Type B pancreatic cell (in vitro differentiated cells): ENCODE measurements at regions not wholly inside any gene's neighbourhood (a gene's known extent, or its start where the extent isn't known, plus 50 kb on each side); places are given as distances from the start of the nearest gene placed in this dataset.

Experiments used
- DNase-seq: peaks from one replicate; pipeline ENCODE4 v3.0.0; 2021; ENCODE audit warnings: mixed read lengths; ENCODE audit not compliant: unreplicated experiment; ENCODE audit errors: extremely low spot score
- H3K27ac Mint-ChIP-seq: 2 replicates; pipeline ENCODE4 v1.8.0; 2021; ENCODE audit warnings: mild to moderate bottlenecking, mixed read lengths
- H3K27me3 Mint-ChIP-seq: 2 replicates; pipeline ENCODE4 v1.8.0; 2021; ENCODE audit warnings: mixed read lengths
- H3K36me3 Mint-ChIP-seq: 2 replicates; pipeline ENCODE4 v1.8.0; 2021; ENCODE audit warnings: mixed read lengths
- H3K4me1 Mint-ChIP-seq: one replicate; pipeline ENCODE4 v1.8.0; 2021; ENCODE audit warnings: mixed read lengths; ENCODE audit not compliant: unreplicated experiment
- H3K4me3 Mint-ChIP-seq: 2 replicates; pipeline ENCODE4 v1.8.0; 2021; ENCODE audit warnings: mild to moderate bottlenecking, mixed read lengths
- H3K9me3 Mint-ChIP-seq: 2 replicates; pipeline ENCODE4 v1.8.0; 2021; ENCODE audit warnings: mixed read lengths
- TF ChIP-seq, protein P1 (sequence below): fragments of 200-600 bp; sonication (generic); conservative IDR thresholded peaks from 2 replicates; pipeline ENCODE4 v1.5.0; 2021; ENCODE audit warnings: antibody characterized with exemption, mild to moderate bottlenecking

DNA sequence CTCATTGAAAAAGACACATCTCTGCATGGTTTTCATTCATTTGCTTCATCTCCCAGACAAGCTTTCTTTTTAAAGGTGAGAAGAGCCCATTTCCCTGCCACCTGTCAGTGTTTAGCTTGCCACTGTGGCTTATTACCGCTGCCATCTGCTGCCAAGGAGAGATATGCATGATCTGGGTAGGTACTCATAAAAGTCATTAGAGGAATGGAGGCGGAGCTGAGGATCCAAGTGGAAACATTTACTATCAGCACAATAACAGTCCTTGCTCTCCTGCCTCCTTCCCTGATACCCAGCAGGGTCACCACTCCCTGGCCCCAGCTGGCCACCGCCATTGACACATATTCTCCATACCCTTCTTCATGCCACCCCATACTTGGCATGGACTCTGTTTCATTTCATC is 390.4 kb downstream of the TSN start:
- Mint-ChIP-seq H3K36me3 (no peaks in the 10 kb centered on the region), H3K4me3 (no peak overlapping the region), H3K27me3 (peaks cover 2% of the 10 kb centered on the region), H3K9me3 (no peaks in the 10 kb centered on the region), H3K4me1 (peaks cover 1% of the 10 kb centered on the region), H3K27ac (no peak overlapping the region)
- no peak for DNase-seq
- TF ChIP-seq, protein P1, sequence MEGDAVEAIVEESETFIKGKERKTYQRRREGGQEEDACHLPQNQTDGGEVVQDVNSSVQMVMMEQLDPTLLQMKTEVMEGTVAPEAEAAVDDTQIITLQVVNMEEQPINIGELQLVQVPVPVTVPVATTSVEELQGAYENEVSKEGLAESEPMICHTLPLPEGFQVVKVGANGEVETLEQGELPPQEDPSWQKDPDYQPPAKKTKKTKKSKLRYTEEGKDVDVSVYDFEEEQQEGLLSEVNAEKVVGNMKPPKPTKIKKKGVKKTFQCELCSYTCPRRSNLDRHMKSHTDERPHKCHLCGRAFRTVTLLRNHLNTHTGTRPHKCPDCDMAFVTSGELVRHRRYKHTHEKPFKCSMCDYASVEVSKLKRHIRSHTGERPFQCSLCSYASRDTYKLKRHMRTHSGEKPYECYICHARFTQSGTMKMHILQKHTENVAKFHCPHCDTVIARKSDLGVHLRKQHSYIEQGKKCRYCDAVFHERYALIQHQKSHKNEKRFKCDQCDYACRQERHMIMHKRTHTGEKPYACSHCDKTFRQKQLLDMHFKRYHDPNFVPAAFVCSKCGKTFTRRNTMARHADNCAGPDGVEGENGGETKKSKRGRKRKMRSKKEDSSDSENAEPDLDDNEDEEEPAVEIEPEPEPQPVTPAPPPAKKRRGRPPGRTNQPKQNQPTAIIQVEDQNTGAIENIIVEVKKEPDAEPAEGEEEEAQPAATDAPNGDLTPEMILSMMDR, result no peak

DNA sequence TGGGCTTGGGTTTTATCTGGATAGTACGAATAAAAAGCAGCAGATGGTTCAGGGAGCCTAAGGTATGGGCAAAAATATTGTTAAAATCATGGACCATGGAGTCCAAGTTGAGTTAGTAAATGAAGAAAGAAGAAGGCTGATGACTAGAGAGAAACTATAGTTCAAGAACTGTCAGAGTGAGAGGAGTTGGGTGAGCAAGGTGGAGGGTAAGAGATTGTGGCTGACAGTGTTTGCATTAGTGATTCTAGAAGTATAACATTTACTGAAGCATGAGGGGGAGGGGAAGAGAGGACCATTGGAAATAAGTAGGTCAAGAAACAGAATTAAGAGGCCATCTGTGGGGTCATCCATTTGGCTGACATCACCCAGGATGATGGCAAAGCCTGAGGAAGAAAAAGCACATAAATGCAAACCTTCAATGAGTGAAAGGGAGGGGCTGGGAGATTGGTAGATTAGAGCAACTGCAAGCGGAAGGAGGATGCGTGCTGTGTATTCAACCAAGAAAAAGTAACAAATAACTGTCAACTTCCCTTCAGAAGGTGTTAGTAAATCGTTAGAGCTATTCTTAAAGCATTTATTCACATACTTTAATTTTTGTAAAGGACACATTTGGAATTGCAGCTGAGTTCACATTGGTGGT is 392.8 kb downstream of the TSN start:
- TF ChIP-seq, protein P1, result no peak
- peaks cover 3% of the 10 kb centered on the region for H3K4me1 Mint-ChIP-seq
- H3K36me3 Mint-ChIP-seq, result no peaks in the 10 kb centered on the region
- no peak overlapping the region for H3K4me3 Mint-ChIP-seq
- no peaks in the 10 kb centered on the region for H3K9me3 Mint-ChIP-seq
- H3K27ac Mint-ChIP-seq, result no peak overlapping the region
- H3K27me3 Mint-ChIP-seq, result peaks cover 5% of the 10 kb centered on the region
- no peak for DNase-seq

DNA sequence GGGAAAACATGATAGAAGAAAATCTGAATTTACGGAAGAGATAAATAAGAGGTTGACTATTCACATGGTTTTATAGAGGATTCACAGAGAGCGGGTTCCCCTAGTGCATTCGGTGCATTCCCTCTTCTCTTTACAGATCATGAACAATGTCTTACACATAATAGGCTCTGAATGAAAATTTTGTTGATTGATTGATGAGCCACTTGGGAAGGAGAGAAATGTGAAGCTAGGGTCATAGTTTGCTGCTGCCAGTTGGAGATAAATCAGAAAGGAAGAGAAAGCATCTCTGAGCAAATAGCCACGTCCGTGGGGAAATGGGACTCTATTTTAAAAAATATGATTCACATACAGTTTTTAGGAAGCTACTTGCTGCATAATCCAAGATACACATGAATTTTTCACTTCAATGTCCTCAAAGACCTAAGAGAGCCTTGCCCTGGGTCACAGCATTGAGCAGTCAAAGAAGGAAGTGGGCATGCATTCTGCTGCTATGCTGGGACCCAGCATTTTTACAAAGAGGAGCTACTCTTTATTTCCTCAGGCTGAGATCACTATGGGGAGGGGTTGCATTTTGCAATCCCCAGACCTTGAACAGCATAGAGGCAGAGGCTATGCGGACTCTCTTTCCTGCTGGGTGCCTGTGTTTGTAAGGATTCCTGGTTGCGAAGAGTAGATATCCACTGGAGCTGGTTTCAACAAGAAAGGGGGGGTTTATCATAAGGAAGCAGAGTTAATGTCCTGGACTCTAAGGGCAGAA is 395.3 kb downstream of the TSN start:
- Mint-ChIP-seq H3K27me3 (peaks cover 5% of the 10 kb centered on the region), H3K36me3 (no peaks in the 10 kb centered on the region), H3K4me3 (no peak overlapping the region), H3K4me1 (peaks cover 4% of the 10 kb centered on the region), H3K9me3 (no peaks in the 10 kb centered on the region), H3K27ac (no peak overlapping the region)
- peak; percentile 1 for DNase-seq
- TF ChIP-seq, protein P1, result no peak

DNA sequence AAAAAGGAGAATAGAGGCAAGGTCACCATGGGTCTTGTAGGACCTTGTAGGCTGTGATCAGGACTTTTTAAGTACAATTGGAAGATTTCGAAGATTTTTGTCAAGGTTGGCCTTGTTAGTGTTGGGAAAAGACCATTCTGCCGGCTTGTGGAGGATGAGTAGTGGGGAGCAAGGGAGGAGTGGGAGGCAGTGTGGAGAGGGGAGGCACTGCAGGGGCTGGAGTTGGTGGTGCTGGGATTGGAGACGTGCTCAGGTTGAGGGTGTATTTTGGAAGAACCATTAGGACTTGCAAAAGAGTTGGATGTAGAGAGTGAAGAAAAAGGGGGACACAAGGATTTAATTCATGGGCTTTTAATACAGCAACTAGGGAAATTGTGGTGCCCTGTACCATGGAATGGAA is 397.1 kb downstream of the TSN start:
- H3K4me1 Mint-ChIP-seq, result peaks cover 15% of the 10 kb centered on the region
- no peak overlapping the region for H3K27ac Mint-ChIP-seq
- peaks cover 5% of the 10 kb centered on the region for H3K27me3 Mint-ChIP-seq
- no peak overlapping the region for H3K4me3 Mint-ChIP-seq
- TF ChIP-seq, protein P1, result no peak
- H3K36me3 Mint-ChIP-seq, result no peaks in the 10 kb centered on the region
- DNase-seq, result no peak
- H3K9me3 Mint-ChIP-seq, result no peaks in the 10 kb centered on the region

DNA sequence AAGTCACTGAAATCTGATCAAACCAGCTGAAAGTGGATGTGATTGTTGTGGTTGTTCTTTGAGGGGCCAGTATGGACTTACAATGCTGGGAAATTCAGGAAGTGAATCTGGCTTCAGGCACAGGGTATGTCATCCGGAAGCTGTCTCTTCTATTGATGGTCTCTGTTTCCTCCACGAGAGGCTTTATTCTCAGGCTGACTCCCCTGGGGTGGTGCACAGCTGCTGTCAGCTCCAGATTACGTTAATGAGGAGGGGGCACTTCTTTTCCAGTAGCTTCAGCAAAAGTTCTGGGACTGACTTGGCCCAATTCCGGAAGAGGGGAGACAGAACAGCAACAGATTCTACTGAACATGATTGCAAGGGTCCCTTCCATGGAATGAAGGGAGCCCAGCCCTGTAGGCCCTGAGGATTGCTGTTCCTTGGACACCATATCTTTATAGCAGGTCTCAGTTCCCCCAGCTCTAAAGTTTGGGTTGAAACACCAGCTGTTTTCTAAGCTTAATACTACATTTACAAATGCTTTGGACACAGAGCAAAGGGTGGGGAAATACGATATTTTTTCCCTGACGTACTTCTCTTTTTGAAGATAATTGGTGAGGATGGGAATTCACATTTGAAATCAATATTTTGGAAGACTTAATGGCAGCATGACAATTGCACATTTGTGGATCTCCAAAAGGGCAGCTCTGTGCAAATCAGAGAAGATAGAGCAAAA is 400.9 kb downstream of the TSN start:
- no peaks in the 10 kb centered on the region for H3K9me3 Mint-ChIP-seq
- H3K4me3 Mint-ChIP-seq, result no peak overlapping the region
- peaks cover 4% of the 10 kb centered on the region for H3K27me3 Mint-ChIP-seq
- H3K36me3 Mint-ChIP-seq, result no peaks in the 10 kb centered on the region
- H3K27ac Mint-ChIP-seq, result peak overlapping the region; percentile 12
- H3K4me1 Mint-ChIP-seq, result peaks cover 12% of the 10 kb centered on the region
- TF ChIP-seq, protein P1, result no peak
- DNase-seq, result no peak
